AG09319 (cell line): ENCODE measurements at regions not wholly inside any gene's neighbourhood (a gene's known extent, or its start where the extent isn't known, plus 50 kb on each side); places are given as distances from the start of the nearest gene placed in this dataset.

Source experiments
- DNase-seq: peaks from one replicate; pipeline ENCODE4 v3.0.0-alpha.2; 2010; ENCODE audit warnings: low read depth; ENCODE audit errors: extremely low read depth
- TF ChIP-seq, protein P1 (sequence below): IDR thresholded peaks from 2 replicates; pipeline ENCODE4 v1.5.1; 2011; ENCODE audit warnings: low read depth, mild to moderate bottlenecking, inconsistent platforms, low read length, moderate library complexity

DNA sequence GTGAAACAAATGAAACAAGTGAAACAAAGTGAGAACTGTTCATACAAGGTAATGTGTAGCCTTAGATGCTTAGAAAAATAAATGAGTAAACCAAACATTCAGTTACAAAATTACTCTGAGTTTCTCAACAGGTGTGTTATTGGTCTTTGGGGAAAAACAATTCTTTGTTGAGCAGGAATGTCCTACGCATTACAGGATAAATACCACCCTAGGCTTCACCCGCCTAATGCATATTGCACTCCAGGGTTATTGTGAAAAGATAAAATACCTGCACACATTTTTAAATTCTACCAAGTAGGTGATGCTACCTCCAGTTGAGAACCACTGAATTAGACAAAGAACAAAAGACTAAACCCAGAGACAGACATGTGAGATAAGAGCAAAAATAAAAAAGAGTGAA lies 72.2 kb downstream of the ADAMTS1 start:
- no peak for DNase-seq
- TF ChIP-seq, protein P1, sequence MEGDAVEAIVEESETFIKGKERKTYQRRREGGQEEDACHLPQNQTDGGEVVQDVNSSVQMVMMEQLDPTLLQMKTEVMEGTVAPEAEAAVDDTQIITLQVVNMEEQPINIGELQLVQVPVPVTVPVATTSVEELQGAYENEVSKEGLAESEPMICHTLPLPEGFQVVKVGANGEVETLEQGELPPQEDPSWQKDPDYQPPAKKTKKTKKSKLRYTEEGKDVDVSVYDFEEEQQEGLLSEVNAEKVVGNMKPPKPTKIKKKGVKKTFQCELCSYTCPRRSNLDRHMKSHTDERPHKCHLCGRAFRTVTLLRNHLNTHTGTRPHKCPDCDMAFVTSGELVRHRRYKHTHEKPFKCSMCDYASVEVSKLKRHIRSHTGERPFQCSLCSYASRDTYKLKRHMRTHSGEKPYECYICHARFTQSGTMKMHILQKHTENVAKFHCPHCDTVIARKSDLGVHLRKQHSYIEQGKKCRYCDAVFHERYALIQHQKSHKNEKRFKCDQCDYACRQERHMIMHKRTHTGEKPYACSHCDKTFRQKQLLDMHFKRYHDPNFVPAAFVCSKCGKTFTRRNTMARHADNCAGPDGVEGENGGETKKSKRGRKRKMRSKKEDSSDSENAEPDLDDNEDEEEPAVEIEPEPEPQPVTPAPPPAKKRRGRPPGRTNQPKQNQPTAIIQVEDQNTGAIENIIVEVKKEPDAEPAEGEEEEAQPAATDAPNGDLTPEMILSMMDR = no peak

DNA sequence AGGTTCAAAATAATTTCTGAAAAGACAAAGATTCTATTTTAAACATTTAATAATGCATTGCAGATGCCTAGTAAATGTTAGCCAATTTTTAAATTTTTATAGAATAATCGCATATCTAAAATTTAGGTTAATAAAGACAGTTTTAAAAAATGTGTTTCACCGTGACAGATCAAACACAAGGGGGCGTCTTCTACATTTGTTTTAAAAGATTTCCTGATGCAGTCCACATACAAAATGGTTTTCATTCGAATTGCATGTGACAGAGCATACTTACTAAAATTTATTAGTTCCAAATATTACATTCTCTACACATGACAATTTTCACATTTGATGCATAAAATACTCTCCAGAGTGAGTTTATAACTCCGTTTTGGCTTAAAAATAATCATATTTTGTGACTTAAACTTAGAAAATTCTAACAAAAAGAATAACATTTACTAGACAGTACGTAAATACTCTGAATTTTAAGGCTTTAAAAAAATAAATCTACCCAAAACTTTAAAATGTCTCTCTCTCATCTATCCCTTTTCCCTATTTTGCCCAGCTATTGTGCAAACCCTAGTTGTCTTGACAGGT lies 75.5 kb downstream of the ADAMTS1 start:
- peak; percentile 25 for DNase-seq
- TF ChIP-seq, protein P1 = peak; percentile 63

DNA sequence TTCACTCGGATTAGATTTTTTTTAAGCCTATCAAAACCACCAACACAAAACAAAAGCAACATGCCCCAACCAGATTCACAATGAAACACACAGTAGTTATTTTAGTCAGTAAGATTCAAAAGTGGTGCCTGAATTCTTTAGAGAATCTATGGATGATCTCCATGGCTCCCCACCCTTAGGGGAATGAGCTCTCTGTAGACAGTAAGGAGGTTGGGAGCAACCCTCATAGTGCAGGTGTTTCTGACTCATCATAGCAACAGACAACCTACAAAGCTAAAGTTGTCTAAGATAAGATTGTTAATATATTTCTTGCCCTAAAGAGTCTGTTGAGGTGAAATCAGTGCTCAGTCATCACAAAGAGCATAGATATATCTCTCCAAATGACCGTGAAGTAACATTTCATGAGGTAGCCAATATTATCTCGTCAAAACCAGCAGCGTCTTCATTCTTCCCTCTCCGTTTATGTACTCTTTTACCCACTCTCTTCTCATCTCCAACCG lies 78.3 kb downstream of the ADAMTS1 start:
- TF ChIP-seq, protein P1 = no peak
- DNase-seq = no peak

DNA sequence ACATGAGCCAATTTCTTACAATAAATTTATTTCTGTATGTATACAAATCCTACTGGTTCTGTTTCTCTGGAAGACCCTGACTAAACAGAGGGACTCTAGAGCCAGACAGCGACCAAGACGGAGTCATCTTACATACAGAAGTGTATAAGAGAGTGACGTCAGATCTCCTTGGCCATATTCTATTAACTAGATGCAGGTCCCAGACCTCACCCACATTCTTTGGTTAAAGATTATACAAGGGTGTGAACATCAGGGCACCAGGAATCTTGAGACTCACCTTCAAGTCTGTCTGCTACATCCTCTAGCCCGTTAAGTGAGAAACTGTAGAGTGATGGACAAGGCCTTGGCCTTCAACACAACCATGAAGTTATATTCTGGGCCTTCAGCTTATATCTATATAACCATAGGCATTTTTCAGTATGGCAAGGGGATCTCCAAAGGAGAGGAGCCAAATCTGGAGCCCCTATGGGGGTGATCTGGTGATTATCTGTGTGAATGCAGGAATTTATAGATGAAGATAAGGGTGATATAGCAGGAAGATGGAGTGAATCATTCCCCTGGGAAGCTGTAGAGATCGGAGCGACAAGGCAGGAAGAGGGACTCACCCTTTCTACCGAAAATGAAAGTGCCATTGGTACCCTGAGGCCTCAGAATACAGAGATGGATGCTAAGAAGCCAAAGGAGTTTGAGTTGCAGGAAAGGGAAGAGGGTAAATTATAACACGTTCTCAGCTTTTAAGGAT lies 83.9 kb downstream of the ADAMTS1 start:
- no peak for DNase-seq
- TF ChIP-seq, protein P1 = no peak

DNA sequence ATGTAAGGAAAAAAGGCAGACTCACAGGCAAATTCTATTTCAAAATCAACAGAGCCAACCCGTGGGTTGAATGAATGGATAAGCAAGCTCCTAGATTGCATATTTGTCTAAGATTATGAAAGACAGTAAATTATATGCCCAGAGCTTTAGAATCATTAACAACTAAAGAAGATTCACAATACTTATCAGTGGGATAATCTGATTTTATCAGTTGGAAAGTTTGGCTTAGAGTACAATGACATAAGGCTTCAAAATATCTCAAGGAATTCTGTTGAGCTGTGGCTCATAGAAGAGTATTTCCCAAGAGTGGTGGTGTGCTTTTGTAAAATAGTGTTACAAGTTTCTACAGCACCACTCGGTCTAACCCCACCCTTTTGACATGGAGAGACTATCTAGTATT lies 85.5 kb downstream of the ADAMTS1 start:
- no peak for DNase-seq
- TF ChIP-seq, protein P1 = no peak

DNA sequence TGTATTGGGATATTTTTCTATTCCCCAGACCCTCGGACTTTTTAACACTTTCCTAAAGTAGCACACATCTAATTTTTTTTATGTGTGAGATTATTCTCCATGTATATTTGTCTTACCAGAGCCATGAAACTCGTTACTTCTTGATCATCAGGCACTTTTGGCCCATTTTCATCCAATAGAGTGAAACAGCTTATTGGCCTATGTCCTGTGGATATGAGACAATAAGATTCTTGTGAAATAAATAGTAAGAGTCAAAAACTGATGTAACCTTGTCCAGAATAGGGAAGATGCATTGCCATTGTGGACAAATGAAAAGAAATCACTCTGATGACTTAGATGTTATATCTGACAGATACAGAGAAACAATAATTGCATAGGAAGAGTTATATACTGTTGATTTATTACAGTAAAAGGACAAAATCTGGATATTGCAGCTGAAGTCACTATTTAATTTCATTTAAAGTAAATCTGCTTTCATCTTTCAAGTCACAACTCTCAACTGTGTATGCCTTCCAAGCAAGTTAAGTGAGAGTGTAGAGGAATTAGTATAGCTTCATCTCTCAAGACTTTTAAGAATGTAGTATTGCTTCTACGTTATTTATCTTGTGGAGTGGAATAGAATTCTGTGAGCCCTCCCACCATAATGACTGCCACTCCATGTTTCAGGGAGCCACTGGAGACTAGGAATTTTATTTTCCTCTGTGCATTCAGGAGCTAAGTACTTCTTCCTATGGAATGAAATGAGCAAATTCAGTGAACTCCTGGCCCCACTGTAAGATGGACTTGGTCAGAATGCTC lies 86.9 kb downstream of the ADAMTS1 start:
- TF ChIP-seq, protein P1 = no peak
- no peak for DNase-seq
